Gastroesophageal sphincter (tissue), 4 donors: ENCODE measurements at regions not wholly inside any gene's neighbourhood (a gene's known extent, or its start where the extent isn't known, plus 50 kb on each side); places are given as distances from the start of the nearest gene placed in this dataset.
"Not testable (repeated sequence)": the region's sequence is repeated elsewhere in the genome, so short reads cannot be mapped to it uniquely, and the experiment has no call there.

Experiments
- ATAC-seq: fragments of 150-250 bp; one replicate; pipeline ENCODE4 v1.9.1; 2016; ENCODE audit warnings: mild to moderate bottlenecking, moderate library complexity
- H3K27ac ChIP-seq, 4 donors: fragments of 200-600 bp; sonication (generic) in 3 of 4; 1 replicate in 3 of 4; 2 replicates in 1 of 4; pipeline ENCODE4 v1.5.1; 2016 to 2019
- H3K27me3 ChIP-seq: fragments of 200-600 bp; sonication (generic); one replicate; pipeline ENCODE4 v1.5.1; 2019
- H3K36me3 ChIP-seq, 2 donors: fragments of 200-600 bp; sonication (generic); one replicate each; pipeline ENCODE4 v1.5.1; 2019; ENCODE audit warnings: control low read depth in 1 of 2
- H3K4me1 ChIP-seq, 3 donors: fragments of 200-600 bp; sonication (generic); 1 replicate in 2 of 3; 2 replicates in 1 of 3; pipeline ENCODE4 v1.5.1; 2016 to 2019; ENCODE audit warnings: control low read depth in 2 of 3
- H3K4me3 ChIP-seq, 2 donors: fragments of 200-600 bp; sonication (generic); one replicate each; pipeline ENCODE4 v1.5.1; 2019; ENCODE audit warnings: mild to moderate bottlenecking in 1 of 2, moderate library complexity in 1 of 2
- H3K9me3 ChIP-seq, 3 donors: fragments of 200-600 bp; sonication (generic); one replicate each; pipeline ENCODE4 v1.5.1; 2017 to 2019; ENCODE audit warnings: control low read depth in 2 of 3
- EP300 ChIP-seq: sonication (generic); formaldehyde crosslinking; IDR thresholded peaks from one replicate; pipeline ENCODE4 v1.6.1; 2017; ENCODE audit warnings: antibody characterized with exemption, mild to moderate bottlenecking
- POLR2A ChIP-seq, 2 donors: fragments of 450-650 bp; IDR thresholded peaks; one replicate each; pipeline ENCODE4 v1.6.1; 2017; ENCODE audit warnings: antibody characterized with exemption in 2 of 2, mild to moderate bottlenecking in 2 of 2, moderate library complexity in 1 of 2
- POLR2AphosphoS5 ChIP-seq: sonication (generic); formaldehyde crosslinking; IDR thresholded peaks from one replicate; pipeline ENCODE4 v1.6.1; 2017; ENCODE audit warnings: antibody characterized with exemption
- WGBS, 2 donors: methylation state at CpG; one replicate each; pipeline ENCODE4 v1.1.5; 2018; ENCODE audit warnings: low coverage in 1 of 2; 5-methylcytosine and 5-hydroxymethylcytosine counted together
- TF ChIP-seq, protein P1 (sequence below), 4 experiments: fragments of 200-600 bp in 2 of 4; fragments of 450-650 bp in 2 of 4; sonication (generic) in 1 of 4; IDR thresholded peaks; one replicate each; pipeline ENCODE4 v1.5.1; 2017 to 2019; ENCODE audit warnings: antibody characterized with exemption in 4 of 4, mild to moderate bottlenecking in 2 of 4, moderate library complexity in 2 of 4

DNA sequence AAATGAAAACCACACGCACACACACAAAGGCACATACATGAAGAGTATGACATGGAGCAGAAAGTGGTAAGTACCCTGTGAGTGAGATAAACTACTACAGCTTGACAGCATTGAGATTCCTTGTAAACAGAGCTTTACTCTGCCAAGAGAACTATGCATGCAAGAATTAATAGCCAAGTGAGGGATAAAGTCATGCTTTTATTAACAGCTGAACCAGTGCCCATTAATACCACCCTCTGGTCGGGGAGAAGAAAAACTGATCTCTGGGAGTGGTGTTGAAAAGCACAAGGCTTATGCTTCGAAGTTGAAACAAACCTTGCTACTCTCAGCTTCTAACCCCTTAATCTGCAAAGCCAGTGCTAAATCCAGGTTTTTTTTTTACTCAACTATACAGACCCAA is 95.9 kb upstream of the C1QTNF7 start:
- H3K27ac ChIP-seq = no peak overlapping the region
- H3K4me3 ChIP-seq = no peak overlapping the region
- no peaks in the 10 kb centered on the region for H3K9me3 ChIP-seq
- ATAC-seq = no peak
- peaks cover 4 to 43% (median 5%) of the 10 kb centered on the region in 3 donors for H3K4me1 ChIP-seq
- no peaks in the 10 kb centered on the region for H3K36me3 ChIP-seq
- TF ChIP-seq EP300 (no peak), POLR2AphosphoS5 (no peak), POLR2A (IDR thresholded peaks at IDR 0.05) (no peak)
- TF ChIP-seq, protein P1, sequence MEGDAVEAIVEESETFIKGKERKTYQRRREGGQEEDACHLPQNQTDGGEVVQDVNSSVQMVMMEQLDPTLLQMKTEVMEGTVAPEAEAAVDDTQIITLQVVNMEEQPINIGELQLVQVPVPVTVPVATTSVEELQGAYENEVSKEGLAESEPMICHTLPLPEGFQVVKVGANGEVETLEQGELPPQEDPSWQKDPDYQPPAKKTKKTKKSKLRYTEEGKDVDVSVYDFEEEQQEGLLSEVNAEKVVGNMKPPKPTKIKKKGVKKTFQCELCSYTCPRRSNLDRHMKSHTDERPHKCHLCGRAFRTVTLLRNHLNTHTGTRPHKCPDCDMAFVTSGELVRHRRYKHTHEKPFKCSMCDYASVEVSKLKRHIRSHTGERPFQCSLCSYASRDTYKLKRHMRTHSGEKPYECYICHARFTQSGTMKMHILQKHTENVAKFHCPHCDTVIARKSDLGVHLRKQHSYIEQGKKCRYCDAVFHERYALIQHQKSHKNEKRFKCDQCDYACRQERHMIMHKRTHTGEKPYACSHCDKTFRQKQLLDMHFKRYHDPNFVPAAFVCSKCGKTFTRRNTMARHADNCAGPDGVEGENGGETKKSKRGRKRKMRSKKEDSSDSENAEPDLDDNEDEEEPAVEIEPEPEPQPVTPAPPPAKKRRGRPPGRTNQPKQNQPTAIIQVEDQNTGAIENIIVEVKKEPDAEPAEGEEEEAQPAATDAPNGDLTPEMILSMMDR (IDR thresholded peaks at IDR 0.05) = no peak
- no peaks in the 10 kb centered on the region for H3K27me3 ChIP-seq
- WGBS, 2 donors = 46 to 64% methylated on average over 3 of the region's 3 CpGs

DNA sequence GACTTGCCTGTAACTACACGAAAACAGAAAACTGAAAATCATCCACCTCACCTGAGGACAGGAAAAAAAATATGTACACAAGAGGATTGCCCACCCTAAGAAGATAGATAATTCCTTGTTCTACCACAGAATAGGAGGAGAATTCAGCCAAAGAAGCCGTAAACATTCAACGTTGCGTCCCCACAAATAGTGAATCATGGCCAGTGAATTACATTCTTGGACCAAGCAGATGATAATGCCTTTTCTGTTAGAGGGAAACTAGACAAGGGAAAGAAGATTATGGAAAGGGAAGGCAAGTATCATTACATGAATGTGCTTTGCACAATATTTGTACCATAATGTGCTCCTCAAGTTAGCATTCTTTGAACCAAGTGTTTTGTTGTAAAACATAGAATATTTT is 95.5 kb upstream of the C1QTNF7 start:
- ATAC-seq = no peak
- Histone ChIP-seq H3K4me1 (peaks cover 5 to 47% (median 5%) of the 10 kb centered on the region in 3 donors), H3K27me3 (no peaks in the 10 kb centered on the region), H3K27ac (no peak overlapping the region), H3K4me3 (no peak overlapping the region), H3K36me3 (no peaks in the 10 kb centered on the region), H3K9me3 (no peaks in the 10 kb centered on the region)
- TF ChIP-seq EP300 (no peak), POLR2AphosphoS5 (no peak), POLR2A (IDR thresholded peaks at IDR 0.05) (no peak)
- TF ChIP-seq, protein P1 (IDR thresholded peaks at IDR 0.05) = no peak
- 79 to 82% methylated on average over 3 to 4 of the region's 4 CpGs for whole genome bisulfite sequencing, 2 donors

DNA sequence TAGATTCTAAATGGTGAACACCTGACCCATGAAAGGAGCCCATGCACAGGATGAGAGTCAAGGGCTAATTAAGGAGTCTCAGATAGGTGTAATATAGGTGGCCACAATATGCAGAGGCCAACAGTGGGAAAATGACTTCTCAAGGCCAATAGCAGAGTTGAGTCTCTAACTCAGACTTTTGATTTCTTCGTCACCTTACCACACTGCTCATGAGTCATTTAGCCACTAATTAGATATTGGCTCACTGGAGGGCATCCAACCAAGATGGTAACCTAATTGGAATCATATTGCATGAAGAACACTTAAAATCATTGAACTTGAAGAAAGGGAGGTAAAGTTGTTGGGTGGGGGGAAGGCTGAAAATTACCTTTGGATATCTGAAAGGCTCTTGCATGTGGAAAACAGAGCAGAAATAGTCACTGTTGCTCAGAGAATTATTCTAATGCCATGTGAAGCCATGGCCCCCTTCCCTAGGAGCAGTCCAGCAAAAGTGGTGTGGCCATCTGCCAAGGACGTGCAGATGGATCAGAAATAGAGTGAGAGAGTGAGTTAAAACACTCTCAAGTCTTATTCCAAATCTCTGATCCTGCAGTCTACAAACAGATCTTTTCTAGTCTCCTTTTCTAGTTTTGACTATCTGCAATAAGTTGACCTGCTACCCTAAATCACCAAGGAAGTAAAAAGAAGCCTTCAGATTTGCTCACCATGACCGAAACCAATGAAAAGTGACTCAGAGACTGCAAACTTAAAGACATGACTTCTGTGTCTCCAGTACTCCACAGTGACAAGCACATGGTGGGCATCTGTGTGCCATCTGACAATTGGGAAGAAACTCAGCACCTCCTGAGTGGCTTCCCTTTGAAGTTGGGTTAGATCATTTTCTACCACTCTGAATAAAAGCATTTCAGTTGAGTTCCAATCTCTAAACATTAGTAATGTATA is 93.9 kb upstream of the C1QTNF7 start:
- ATAC-seq = no peak
- Histone ChIP-seq H3K4me3 (no peak overlapping the region), H3K4me1 (peaks cover 5 to 52% (median 8%) of the 10 kb centered on the region in 3 donors), H3K27me3 (no peaks in the 10 kb centered on the region), H3K36me3 (no peaks in the 10 kb centered on the region), H3K27ac (no peak overlapping the region), H3K9me3 (no peaks in the 10 kb centered on the region)
- 44 to 71% methylated on average over 3 of the region's 3 CpGs for WGBS, 2 donors
- TF ChIP-seq, protein P1 (IDR thresholded peaks at IDR 0.05) = no peak
- no peak for TF ChIP-seq POLR2A (IDR thresholded peaks at IDR 0.05)

DNA sequence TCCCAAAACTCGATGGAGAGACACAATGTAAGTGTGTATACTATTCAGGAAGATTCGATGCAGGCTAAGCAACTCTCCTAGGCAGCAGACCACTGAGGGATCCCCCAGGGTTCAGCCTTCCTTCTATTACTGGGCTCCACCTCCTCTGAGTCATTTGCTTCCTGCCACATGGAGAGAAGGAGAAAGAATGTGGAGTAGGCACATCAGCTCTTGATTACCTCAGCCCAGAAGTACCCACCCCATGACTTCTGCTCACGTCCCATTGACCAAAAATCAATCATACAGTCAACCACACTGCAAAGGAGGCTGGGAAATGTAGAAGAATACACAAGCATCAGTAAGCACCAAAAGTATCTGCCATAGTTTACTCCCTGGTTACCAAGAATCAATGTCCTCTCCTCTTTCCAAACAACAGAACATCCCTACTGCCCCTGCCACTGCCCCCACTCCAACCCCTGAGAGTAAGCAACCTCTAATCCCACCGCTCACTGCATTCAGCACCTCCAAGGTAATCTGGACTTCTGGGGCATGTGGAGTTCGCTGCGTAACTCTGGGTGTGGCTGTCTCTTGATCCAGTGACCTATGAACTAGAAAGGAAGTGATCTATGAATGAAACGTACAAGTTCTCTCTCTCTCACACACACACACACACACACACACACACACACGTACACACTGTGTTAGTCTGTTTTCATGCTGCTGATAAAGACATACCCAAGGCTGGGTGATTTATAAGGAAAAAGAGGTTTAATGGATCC is 91.2 kb upstream of the C1QTNF7 start:
- H3K4me3 ChIP-seq = no peak overlapping the region
- H3K9me3 ChIP-seq = no peaks in the 10 kb centered on the region
- no peaks in the 10 kb centered on the region for H3K36me3 ChIP-seq
- H3K27ac ChIP-seq = peak overlapping the region in 1 of 4 donors; percentile 77
- ATAC-seq = peak; percentile 20
- peaks cover 5 to 67% (median 8%) of the 10 kb centered on the region in 3 donors for H3K4me1 ChIP-seq
- TF ChIP-seq POLR2AphosphoS5 (no peak), EP300 (no peak), POLR2A (IDR thresholded peaks at IDR 0.05) (no peak)
- TF ChIP-seq, protein P1 (IDR thresholded peaks at IDR 0.05) = no peak
- 65 to 67% methylated on average over 7 of the region's 8 CpGs for WGBS, 2 donors
- H3K27me3 ChIP-seq = no peaks in the 10 kb centered on the region

DNA sequence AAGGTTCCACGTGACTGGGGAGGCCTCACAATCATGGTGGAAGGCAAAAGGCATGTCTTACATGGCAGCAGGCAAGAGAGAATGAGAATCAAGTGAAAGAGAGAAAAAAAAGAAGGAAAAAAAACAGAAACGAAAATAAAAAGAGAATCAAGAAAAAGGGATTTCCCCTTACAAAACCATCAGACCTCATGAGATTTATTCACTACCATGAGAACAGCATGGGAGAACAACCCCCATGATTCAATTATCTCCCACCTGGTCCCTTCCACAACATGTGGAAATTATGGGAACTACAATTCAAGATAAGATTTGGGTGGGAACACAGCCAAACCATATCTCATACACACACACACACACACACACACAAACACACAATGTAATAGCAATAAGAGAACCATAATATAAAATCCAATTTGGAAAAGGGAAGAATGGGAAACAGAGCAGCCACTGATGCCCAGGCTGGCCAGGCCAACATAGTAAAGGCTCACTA is 90.6 kb upstream of the C1QTNF7 start:
- peak overlapping the region; percentile 52 to 79 (median 74) for H3K27ac ChIP-seq
- H3K36me3 ChIP-seq, ATAC-seq, H3K9me3 ChIP-seq, H3K4me3 ChIP-seq, H3K27me3 ChIP-seq: not testable (repeated sequence)
- WGBS, 2 donors = 47% methylated on average over 2 of the region's 2 CpGs; no CpG with 5 or more reads in 1 of the 2 donors
- H3K4me1 ChIP-seq = peaks cover 5 to 66% (median 8%) of the 10 kb centered on the region in 3 donors
